NCI-H748 (cell line): ENCODE measurements at regions not wholly inside any gene's neighbourhood (a gene's known extent, or its start where the extent isn't known, plus 50 kb on each side); places are given as distances from the start of the nearest gene placed in this dataset.
"Not testable (repeated sequence)": the region's sequence is repeated elsewhere in the genome, so short reads cannot be mapped to it uniquely, and the experiment has no call there.

Experiments used
- DNase-seq: peaks from one replicate; lab custom pipeline; 2025; ENCODE audit not compliant: unreplicated experiment; lab: John Stamatoyannopoulos, UW

DNA sequence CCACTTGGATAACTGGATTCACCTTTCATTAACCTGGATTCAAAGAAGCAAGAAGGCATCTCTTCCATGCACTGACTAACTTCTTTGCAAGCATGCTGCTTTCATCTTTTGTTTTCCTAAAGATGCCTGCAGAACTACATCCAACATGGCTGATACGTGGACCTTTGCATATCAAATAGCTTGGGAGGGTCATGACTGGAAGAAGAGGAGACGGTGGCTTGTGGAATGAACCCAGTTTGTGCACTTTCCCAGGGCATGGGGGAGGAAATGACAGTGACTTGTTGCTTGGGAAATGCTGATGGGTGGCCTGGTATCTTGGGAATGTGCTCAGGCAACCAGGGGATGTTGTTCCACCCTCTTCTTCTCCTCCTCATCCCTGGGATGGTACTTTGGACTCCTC lies 133.4 kb downstream of the TRIM43 start:
- DNase-seq = not testable (repeated sequence)

DNA sequence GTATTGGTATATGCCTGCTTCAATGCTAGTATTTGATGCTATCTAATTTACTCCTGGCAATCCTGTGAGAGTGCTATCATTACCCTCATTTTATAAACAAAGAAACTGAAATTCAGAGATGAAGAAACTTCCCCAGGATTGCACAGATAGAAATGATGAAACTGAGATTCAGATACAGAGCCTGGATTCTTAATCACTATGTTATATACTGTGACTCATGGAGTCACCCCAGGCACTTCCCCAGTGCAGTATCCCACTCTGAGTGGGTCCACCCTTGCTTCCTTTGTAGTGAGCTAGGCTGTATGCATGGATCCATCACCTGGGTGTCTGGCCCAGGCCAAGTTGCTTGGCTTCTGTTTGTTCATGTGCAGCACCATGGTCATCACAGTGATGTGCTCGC lies 133.9 kb downstream of the TRIM43 start:
- not testable (repeated sequence) for DNase-seq

DNA sequence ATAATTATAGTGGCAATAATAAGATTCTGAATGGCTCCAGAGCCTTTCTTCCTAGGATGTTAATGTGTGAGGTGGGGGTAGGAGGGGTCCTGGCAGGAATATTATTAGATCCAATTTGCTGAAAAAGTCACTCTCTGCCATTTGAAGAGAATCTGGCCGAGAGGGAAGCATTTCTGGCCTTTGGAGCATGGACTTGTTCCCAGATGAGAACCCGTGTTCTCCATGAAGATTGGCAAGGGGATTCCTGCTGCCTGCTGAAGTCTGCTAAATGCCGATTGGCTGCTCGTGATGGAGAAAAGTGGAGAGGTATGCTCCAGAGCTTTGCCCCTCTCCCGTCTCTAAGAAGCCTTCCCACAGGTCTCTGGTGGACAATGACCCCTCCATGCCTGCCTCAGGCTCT lies 135.6 kb downstream of the TRIM43 start:
- not testable (repeated sequence) for DNase-seq

DNA sequence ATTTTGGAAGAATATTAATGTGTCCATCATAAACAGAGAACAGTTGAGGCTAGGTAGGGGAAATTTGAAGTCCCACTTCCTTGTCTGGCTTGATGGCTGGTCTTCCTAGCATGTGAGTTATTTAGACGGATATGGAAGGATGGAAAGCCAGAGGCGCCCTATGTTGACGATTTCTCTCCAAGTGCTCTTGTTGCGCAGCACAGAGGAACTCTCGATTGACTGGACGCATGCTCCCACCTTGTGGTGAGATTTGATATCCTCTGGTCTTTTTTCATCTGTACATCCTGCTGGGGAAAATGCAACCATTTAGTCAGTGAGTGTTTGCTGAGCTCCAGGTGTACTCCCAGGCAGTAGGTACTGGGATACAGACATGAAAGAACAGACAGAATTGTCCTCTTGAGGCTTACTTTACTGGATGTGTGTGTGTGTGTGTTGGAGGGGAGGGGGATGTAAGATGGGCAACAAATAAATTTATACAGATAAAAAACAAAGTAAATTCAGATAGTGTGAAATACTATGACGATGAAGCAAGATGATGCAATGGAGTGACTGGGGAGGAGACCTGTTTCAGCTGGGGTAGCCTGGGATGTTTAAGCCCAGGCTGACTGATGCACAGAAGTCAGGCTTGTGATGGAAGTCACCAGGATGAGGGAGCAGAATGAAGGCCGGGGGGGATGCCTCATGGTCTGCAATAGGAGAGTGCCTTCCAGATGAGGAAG lies 137.2 kb downstream of the TRIM43 start:
- peak; percentile 79 for DNase-seq

DNA sequence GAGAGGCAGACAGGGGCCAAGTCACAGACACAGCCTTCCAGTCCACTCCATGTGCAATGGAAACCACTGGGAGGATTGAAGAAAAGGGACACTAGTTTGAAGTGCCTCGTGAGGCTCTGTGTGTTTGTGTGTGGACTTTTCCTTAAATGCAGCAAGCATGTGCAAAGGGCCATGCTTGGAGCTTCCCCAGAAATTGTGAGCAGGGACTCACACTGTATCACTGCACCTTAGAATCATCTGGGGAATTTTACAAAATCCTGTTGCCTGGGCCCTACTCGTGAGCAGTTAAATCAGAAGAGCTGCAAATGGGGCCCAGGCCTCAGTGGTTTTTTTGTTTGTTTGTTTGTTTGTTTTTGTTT lies 137.8 kb downstream of the TRIM43 start:
- DNase-seq = no peak

DNA sequence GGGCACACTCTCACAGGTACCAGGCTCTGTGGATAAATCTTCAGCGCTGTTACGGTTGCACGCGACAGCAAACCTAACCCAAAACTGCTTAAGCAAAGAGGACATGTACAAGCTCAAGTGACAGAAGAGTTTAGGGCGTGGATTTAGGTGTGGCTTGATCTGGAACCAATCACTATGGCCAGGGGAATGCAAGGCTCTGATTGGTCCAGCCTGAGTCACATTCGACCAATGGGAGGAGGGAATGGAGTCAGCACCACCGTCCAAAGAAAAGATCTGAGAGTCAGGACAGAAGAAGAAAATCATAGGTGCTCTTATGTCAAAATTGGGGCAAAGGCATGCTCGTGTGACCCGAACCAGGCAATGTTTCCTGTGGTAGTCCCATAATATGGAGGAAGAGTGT lies 139.0 kb downstream of the TRIM43 start:
- DNase-seq = no peak

DNA sequence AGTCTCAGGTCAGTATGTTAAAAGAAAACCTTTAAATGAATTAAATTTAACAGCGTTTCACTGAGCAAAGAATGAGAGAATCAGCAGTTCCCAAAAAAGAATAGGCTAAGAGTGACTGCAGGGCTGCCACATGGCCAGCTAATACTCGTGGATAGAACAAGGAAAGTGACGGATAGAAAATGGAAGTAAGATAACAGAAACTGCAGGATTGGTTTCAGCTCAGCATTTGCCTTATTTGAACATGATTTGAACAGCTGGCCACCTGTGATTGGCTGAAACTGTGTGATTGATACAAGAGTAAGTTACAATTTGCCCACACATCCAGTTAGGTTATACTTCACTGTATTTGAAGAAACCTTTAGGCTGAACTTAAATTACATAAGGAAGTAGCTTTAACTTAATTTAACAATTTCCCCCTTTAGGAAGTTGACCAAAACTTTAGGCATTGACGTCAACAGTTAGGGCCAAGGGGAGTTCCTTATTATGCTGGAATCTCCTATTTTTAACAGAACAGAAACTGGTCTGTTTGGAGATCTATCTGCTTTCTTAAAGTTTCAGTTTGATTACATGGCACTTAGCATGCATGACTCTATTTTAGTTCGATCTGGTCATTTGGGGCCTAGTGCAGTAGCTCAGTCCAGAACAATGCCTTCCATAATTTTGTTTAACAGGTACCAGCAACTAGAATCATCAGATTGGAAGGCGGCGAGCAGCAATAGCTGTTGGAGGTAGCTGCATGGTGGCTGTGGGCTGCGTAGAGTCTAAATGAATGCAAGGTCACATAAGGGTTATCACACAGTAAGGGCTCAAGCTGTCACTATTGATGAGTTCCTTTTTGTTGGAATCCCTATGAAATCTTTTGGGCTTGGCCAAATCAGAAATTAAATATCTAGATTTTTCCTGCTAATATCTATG lies 143.4 kb downstream of the TRIM43 start:
- no peak for DNase-seq

DNA sequence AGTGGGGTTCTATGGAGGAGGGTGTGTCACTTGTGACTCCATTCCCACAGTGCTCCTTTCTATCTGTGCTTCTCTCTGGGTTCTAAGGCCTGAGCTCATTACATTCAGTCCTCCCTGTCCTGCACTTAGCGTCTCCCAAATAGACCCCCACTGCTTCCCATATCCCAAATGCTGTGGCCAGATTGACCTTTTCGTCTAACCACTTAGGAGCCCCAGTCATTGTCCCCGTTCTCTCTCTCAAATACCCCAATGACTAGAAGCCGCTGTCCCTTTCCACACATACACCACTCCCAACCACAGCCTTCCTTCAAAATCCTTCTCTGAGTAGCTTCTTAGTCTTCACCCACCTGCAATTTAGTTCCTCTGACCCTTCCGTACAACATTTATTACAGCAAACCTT lies 146.5 kb downstream of the TRIM43 start:
- DNase-seq = no peak

DNA sequence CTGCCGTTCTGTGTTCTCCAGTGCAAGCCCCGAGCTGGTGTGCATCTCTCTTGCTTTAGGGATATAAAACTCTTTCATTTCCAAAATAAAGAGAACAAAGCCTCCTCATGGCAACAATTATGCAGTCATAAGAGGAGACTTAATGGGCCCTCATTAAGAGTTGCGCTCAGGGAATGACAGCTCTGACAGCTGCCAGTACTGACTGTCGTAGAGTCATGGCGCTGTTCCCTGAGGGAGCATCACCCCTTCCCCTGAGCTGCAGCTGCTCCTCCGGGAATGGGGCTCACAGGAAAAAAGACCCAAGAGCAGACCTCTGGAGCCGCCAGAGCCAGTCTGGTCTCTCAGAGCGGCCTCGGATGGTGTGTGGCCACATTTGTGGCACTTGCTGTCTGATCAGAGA lies 160.3 kb downstream of the TRIM43 start:
- DNase-seq = peak; percentile 56

DNA sequence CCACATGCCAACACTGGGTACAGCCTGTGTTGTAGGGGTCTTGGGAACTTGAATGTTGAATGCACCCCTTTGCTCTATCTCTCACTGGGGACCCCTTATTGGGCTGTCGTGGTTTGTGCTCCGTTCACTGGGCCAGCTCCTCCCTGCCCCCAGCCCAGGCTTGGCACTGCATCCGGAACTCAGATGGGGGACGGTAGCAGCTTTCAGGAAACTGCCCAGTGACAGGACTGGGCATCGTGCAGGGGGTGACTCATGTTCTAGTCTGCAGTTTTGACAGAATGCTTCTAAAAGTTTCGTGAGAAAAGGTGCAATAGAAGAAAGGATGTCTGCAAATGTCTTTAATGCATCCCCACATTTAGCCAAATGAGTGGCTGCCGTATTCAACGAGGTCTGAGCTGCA lies 162.0 kb downstream of the TRIM43 start:
- DNase-seq = not testable (repeated sequence)

DNA sequence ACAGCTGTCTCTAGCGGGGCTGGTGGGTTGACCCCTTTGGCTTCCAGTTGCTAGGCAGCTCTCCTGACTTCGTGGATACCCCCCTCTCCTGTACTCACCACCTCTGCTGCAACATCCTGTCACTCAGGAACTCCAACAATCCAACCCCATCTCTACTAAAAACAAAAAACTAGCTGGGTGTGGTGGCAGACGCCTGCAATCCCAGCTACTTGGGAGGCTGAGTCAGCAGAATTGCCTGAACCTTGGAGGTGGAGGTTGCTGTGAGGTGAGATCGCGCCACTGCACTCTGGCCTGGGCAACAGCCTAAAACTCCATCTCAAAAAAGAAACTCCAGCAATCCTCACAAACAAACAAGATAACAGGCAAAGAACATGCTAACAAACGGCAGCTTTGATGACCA lies 162.4 kb downstream of the TRIM43 start:
- DNase-seq = not testable (repeated sequence)

DNA sequence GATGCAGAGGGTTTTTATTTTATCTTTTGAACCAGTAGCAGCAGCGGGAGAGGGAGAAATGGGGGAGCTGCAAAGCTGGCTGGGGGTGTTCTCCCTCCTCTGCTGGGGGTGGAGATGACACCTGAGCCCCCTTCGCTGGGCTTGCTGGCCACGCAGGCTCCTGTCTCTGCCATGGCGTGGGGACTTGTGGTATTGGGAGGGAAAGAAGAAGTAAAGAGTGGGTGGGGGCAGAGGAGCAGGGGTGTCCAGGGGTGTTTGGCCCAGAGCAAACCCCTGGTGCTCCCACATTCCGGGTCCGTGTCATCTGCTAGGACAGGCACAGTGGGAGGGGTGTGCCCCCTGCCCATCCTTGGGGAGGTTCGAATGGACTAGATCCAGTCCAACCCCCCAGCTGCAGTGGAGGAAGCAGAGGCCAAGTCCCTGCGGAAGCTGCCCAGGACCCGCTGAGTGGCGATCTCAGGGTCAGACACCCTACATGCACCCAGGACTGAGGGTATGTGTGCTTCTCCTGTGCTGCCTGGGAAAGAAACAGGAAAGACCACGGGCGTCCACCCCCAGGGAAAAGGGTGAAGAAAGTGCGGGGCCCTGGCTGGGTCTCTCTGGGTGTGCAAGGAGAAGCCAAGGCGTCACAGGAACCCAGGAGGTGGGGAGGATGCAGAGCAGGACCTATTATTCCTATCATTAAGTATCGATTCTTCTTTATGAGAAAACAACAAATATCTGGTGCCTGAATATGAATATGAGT lies 163.2 kb downstream of the TRIM43 start:
- not testable (repeated sequence) for DNase-seq

DNA sequence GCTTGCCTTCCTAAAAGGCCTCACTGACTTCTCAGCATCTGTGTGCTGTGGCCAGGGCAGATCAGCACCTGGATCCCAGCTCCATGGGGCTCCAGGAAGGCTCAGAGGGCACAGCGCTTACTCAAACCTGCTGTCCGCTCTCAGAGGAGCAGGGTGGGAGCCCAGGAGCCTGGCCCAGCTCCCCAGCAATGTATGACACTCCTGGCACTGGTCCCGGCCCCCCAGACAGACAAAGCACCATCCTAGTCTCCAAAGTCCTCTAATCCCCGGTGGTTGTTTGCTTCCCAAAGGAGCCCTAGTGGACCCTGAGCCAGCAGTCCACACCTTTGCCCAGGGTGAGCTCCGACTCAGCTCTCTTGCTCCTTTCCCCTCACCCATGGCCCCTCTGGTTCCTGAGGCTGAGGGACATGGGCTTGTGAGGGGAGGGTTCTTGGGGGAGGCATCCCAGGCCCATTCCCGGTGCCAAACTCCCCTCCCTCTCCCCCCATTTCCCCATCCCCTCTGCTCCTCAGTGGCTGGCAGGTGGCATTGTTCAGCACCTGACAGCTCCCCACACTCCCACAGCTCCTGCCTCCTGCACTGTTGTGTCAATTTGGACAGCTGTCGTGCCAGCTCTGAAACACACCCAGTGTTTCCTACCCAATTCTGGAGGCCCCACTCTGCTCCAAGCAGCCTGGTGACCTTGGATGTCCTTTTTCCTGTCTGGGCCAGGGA lies 164.3 kb downstream of the TRIM43 start:
- peak; percentile 31 for DNase-seq

DNA sequence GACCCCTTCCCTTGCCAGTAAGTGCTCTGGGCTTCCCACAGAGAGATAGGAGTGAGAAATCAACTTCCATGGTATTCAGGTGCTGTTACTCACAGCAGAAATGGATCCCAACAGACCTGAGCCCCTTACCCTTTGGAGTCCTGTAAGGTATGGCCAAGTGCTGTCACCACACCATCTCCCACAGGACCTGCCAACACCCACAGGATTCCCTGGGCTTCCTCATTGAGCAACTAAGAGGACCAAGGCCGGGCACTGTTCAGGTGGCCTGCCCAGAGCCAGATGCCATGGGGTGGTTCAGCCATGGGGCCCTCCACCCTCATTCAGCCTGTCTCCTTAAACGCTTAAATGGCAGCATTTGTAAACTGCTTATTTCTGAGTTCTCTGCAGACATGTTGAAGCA lies 166.2 kb downstream of the TRIM43 start:
- no peak for DNase-seq

DNA sequence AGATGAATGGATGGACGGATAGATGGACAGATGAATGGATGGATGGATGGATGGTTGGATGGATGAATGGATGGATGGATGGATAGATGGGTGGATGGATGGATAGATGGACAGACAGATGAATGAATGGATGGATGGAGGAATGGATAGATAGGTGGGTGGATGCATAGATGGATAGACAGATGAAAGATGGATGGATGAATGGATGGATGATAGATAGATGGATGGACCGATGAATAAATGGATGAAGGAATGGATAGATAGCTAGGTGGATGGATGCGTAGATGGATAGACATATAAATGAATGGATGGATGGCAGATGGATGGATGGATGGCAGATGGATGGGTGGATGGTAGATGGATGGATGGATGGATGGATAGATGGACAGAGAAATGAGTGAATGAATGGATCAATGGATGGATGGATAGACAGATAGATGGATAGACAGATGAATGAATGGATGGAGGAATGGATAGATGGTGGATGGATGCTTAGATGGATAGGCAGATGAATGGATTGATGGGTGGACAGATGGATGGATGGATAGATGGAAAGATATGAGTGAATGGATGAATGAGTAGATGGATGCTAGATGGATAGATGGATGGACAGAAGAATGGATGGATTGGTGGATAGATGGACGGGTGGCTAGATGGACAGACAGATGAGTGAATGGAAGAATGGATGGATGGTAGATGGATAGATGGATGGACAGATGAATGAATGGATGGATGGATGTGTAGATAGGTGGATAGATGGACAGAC lies 167.9 kb downstream of the TRIM43 start:
- no peak for DNase-seq

DNA sequence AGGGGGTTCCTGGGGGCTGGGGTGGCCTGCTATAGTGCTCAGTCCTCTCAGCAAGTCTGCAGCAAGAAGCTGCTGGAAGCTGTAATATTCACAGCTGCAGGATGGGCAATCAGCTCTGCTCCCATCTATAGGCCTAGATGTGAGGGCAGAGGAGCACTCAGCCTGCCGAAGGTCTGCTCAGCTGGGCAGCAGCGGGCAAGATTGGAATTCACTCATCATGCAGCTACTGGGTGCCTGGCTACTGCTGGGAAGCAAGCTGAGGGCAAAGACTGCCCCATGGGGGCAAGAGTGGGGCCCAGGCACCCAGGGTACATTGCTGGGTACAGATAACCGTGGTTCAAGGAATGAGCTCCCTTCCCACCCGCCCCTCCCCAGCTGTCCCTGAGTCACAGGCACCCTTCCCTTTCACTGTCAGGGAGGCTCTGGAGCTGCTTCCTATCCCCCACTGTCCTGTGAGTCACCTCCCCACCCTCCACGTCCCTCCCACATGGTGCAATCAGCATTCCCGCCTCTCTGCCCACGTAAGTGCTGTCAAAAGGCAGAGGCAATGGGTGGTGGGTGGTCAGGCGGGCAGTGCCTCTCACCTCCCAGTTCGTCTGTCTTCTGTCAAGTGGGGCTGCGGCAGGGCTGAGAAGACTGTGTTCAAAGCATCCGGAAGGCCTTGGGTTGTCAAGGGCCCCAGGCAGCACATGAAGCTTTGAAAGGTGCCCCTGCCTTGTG lies 169.2 kb downstream of the TRIM43 start:
- no peak for DNase-seq

DNA sequence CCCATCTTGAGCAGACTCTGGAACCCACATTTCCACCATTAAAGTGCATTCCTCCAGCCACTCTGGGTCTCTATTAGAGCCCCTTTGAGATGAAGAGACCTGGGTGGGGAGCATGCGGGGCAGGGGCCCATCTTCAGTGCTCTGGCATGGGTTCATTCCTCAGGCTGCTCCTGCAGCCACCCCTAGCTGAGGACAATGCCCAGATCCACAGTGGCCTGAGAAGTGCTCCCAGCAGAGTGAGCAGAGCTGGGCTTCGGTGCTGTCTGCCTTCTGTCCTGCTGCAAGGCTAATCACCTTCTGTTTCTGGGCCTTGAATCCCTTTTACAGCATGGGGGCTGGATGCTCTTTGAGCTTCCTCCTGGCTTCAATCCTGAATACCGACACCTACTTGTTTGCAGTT lies 169.8 kb downstream of the TRIM43 start:
- no peak for DNase-seq

DNA sequence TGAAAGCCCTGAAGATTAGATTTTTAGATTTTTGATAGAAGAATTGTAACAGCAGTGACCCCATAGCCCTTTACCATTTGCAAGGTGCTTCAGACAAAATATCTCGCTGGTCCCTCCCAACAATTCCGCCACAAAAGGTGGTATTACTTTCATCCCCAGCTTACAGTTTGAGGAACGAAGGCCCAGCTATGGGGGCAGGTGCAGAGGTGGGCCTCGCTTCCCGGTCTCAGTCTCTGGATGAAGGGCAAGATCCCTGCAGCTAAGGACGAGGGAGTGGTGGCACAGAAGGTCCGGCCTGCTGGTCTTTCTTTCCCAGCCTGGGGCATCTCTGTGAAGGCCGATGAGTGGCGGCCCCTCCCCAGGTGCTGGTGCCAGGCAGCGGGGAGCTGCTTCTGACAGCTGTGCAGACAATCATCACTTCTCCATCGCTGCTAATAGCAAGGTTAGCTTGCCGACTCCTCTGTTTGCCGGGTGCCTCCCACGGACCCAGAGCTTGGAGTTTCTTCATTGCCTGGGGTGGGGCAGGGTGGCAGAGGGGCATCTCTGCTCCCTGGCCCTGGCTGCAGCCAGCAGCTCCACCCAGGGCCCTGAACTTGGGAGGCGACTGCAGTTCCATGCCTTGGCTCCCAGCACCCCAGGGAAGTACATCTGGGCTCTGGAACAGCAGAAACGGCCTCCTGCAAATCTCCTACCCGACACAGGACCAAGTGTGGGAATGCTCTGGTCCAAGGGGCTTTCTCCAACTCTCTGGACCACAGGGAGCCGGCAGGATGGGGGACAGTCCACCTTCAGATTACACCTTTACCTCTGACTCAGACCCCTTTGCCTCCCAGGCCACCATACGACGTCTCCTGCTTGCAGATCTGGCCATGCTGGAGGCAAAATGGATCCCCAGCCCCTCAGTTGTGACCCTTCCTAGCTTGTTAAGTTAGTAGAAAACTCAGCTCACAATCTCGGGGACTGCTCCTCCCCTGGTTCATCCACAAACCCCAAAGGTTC lies 170.5 kb downstream of the TRIM43 start:
- DNase-seq = not testable (repeated sequence)
